ENCODE measurements at regions not wholly inside any gene's neighbourhood (a gene's known extent, or its start where the extent isn't known, plus 50 kb on each side); places are given as distances from the start of the nearest gene placed in this dataset.
"Not testable (repeated sequence)": the region's sequence is repeated elsewhere in the genome, so short reads cannot be mapped to it uniquely, and the experiment has no call there.

DNA sequence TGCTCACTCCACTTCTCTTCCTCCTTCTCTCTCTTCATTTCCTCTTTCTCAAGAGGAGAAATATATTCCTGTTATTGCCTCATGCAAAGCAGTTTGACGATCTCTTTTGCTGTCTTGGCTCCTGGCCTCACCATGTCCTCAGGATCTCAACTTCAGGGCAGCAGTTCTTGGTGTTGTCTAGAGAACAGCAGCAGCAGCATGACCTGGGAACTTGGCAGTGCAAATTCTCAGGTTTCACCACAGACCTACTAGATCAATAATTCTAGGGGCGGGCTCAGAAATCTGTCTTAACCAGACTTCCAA is 193.4 kb upstream of the EDNRA start:
- H3K4ac ChIP-seq (ENCODE audit: low read depth, low read length) = no peak overlapping the region
- H2AFZ ChIP-seq (ENCODE audit: insufficient read depth, low read length, poor library complexity) = no peak overlapping the region
- no peaks in the 10 kb centered on the region for H3K79me1 ChIP-seq (ENCODE audit: low read length)
- H3K27ac ChIP-seq (ENCODE audit: low read depth, low read length) = no peak overlapping the region
- H3K14ac ChIP-seq (ENCODE audit: low read length) = no peak overlapping the region
- no peaks in the 10 kb centered on the region for H3K36me3 ChIP-seq (ENCODE audit: control insufficient read depth in 1 of 2, insufficient read depth in 2 of 2, low read length in 2 of 2)
- no peak overlapping the region for H3K23ac ChIP-seq (ENCODE audit: low read length)
- H3K79me2 ChIP-seq (ENCODE audit: control insufficient read depth, insufficient read depth, low read length, poor library complexity) = no peaks in the 10 kb centered on the region
- H3K4me3 ChIP-seq (ENCODE audit: low read depth, low read length) = no peak overlapping the region
- no peak overlapping the region for H2BK120ac ChIP-seq (ENCODE audit: insufficient read depth, low read length, poor library complexity)
- peaks cover 2% of the 10 kb centered on the region for H3K9me3 ChIP-seq (ENCODE audit: insufficient read depth, low read depth, low read length)
- H2BK12ac ChIP-seq (ENCODE audit: low read length) = no peak overlapping the region
- no peaks in the 10 kb centered on the region for H3K27me3 ChIP-seq (ENCODE audit: insufficient read depth, low read length)
- no peak overlapping the region for H2AK5ac ChIP-seq (ENCODE audit: low read length)
- no CpG with 5 or more reads among the region's 2 CpGs for WGBS (ENCODE audit: extremely low coverage, insufficient coverage, insufficient read length)
- H4K12ac ChIP-seq (ENCODE audit: low read depth, low read length) = no peak overlapping the region
- H3K9ac ChIP-seq (ENCODE audit: low read length) = no peak overlapping the region
- H4K8ac ChIP-seq (ENCODE audit: low read depth, low read length) = no peak overlapping the region
- no peak overlapping the region for H3K4me2 ChIP-seq (ENCODE audit: low read length)
- DNase-seq = peak in 1 of 2 donors; percentile 4
- no peak overlapping the region for H3K18ac ChIP-seq (ENCODE audit: low read length)
- H2BK5ac ChIP-seq (ENCODE audit: low read depth, low read length, poor library complexity) = no peak overlapping the region
- H4K91ac ChIP-seq (ENCODE audit: low read depth, low read length) = no peak overlapping the region
- H3K4me1 ChIP-seq (ENCODE audit: control insufficient read depth in 1 of 2, insufficient read depth in 2 of 2, low read length in 2 of 2) = peaks cover 0 to 2% of the 10 kb centered on the region in 2 experiments

DNA sequence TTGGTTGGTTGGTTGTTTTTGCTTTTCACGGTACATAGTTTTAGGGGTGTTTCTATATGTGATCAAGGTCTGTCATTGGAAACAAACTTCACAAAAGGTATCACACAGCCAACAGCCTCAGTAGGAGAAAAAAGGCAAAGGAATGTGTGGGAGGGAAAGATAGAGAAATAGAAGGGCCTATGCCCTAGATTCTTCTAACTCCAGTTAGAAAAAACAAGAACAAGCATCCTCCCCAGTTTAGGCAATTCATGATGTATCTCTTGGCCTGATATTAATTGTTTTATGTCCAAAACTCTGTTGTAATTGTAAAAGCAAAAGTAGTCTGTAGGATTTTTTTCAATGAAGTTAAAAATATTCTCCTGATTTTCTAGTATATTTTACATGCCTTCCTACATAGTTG is 192.4 kb upstream of the EDNRA start:
- no peak overlapping the region for H2AFZ ChIP-seq (ENCODE audit: insufficient read depth, low read length, poor library complexity)
- H3K79me1 ChIP-seq (ENCODE audit: low read length) = no peaks in the 10 kb centered on the region
- no CpG with 5 or more reads among the region's 1 CpG for WGBS (ENCODE audit: extremely low coverage, insufficient coverage, insufficient read length)
- no peaks in the 10 kb centered on the region for H3K27me3 ChIP-seq (ENCODE audit: insufficient read depth, low read length)
- H3K4me3 ChIP-seq (ENCODE audit: low read depth, low read length) = no peak overlapping the region
- H2AK5ac ChIP-seq (ENCODE audit: low read length) = no peak overlapping the region
- peaks cover 0 to 3% of the 10 kb centered on the region in 2 experiments for H3K4me1 ChIP-seq (ENCODE audit: control insufficient read depth in 1 of 2, insufficient read depth in 2 of 2, low read length in 2 of 2)
- no peak overlapping the region for H3K4me2 ChIP-seq (ENCODE audit: low read length)
- H3K23ac ChIP-seq (ENCODE audit: low read length) = no peak overlapping the region
- no peak overlapping the region for H3K4ac ChIP-seq (ENCODE audit: low read depth, low read length)
- H4K8ac ChIP-seq (ENCODE audit: low read depth, low read length) = no peak overlapping the region
- H3K79me2 ChIP-seq (ENCODE audit: control insufficient read depth, insufficient read depth, low read length, poor library complexity) = no peaks in the 10 kb centered on the region
- H3K18ac ChIP-seq (ENCODE audit: low read length) = no peak overlapping the region
- no peak overlapping the region for H4K91ac ChIP-seq (ENCODE audit: low read depth, low read length)
- H4K12ac ChIP-seq (ENCODE audit: low read depth, low read length) = no peak overlapping the region
- H2BK5ac ChIP-seq (ENCODE audit: low read depth, low read length, poor library complexity) = no peak overlapping the region
- peaks cover 2% of the 10 kb centered on the region for H3K9me3 ChIP-seq (ENCODE audit: insufficient read depth, low read depth, low read length)
- no peak overlapping the region for H3K27ac ChIP-seq (ENCODE audit: low read depth, low read length)
- no peaks in the 10 kb centered on the region for H3K36me3 ChIP-seq (ENCODE audit: control insufficient read depth in 1 of 2, insufficient read depth in 2 of 2, low read length in 2 of 2)
- no peak overlapping the region for H3K14ac ChIP-seq (ENCODE audit: low read length)
- H2BK120ac ChIP-seq (ENCODE audit: insufficient read depth, low read length, poor library complexity) = no peak overlapping the region
- DNase-seq = no peak
- H2BK12ac ChIP-seq (ENCODE audit: low read length) = no peak overlapping the region
- no peak overlapping the region for H3K9ac ChIP-seq (ENCODE audit: low read length)

DNA sequence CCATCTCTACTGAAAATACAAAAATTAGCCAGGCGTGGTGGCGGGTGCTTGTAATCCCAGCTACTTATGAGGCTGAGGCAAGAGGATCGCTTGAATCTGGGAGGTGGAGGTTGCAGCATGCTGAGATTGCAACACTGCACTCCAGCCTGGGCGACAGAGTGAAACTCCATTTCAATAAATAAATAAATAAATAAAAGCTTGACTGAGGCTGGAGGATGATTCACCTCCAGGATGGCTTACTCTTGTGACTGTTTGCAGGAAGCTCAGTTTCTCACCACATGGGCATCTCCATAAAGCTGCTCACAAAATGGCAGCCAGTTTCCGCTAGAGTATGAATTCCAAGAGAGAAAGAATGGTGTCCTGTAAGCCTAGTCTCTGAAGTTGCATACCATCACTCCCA is 191.7 kb upstream of the EDNRA start:
- H3K4ac ChIP-seq (ENCODE audit: low read depth, low read length) = no peak overlapping the region
- no peaks in the 10 kb centered on the region for H3K79me1 ChIP-seq (ENCODE audit: low read length)
- no peak overlapping the region for H3K14ac ChIP-seq (ENCODE audit: low read length)
- no peak overlapping the region for H3K9ac ChIP-seq (ENCODE audit: low read length)
- no peak overlapping the region for H2BK12ac ChIP-seq (ENCODE audit: low read length)
- no peak overlapping the region for H2AFZ ChIP-seq (ENCODE audit: insufficient read depth, low read length, poor library complexity)
- no peaks in the 10 kb centered on the region for H3K36me3 ChIP-seq (ENCODE audit: control insufficient read depth in 1 of 2, insufficient read depth in 2 of 2, low read length in 2 of 2)
- H3K4me1 ChIP-seq (ENCODE audit: control insufficient read depth in 1 of 2, insufficient read depth in 2 of 2, low read length in 2 of 2) = peaks cover 0 to 3% of the 10 kb centered on the region in 2 experiments
- no CpG with 5 or more reads among the region's 5 CpGs for WGBS (ENCODE audit: extremely low coverage, insufficient coverage, insufficient read length)
- peaks cover 2% of the 10 kb centered on the region for H3K9me3 ChIP-seq (ENCODE audit: insufficient read depth, low read depth, low read length)
- no peak for DNase-seq
- no peaks in the 10 kb centered on the region for H3K27me3 ChIP-seq (ENCODE audit: insufficient read depth, low read length)
- H3K23ac ChIP-seq (ENCODE audit: low read length) = no peak overlapping the region
- no peak overlapping the region for H4K12ac ChIP-seq (ENCODE audit: low read depth, low read length)
- H2BK5ac ChIP-seq (ENCODE audit: low read depth, low read length, poor library complexity) = no peak overlapping the region
- H3K4me3 ChIP-seq (ENCODE audit: low read depth, low read length) = no peak overlapping the region
- H2BK120ac ChIP-seq (ENCODE audit: insufficient read depth, low read length, poor library complexity) = no peak overlapping the region
- no peak overlapping the region for H4K8ac ChIP-seq (ENCODE audit: low read depth, low read length)
- no peak overlapping the region for H3K4me2 ChIP-seq (ENCODE audit: low read length)
- H3K27ac ChIP-seq (ENCODE audit: low read depth, low read length) = no peak overlapping the region
- H3K79me2 ChIP-seq (ENCODE audit: control insufficient read depth, insufficient read depth, low read length, poor library complexity) = no peaks in the 10 kb centered on the region
- no peak overlapping the region for H2AK5ac ChIP-seq (ENCODE audit: low read length)
- H3K18ac ChIP-seq (ENCODE audit: low read length) = no peak overlapping the region
- H4K91ac ChIP-seq (ENCODE audit: low read depth, low read length) = no peak overlapping the region

DNA sequence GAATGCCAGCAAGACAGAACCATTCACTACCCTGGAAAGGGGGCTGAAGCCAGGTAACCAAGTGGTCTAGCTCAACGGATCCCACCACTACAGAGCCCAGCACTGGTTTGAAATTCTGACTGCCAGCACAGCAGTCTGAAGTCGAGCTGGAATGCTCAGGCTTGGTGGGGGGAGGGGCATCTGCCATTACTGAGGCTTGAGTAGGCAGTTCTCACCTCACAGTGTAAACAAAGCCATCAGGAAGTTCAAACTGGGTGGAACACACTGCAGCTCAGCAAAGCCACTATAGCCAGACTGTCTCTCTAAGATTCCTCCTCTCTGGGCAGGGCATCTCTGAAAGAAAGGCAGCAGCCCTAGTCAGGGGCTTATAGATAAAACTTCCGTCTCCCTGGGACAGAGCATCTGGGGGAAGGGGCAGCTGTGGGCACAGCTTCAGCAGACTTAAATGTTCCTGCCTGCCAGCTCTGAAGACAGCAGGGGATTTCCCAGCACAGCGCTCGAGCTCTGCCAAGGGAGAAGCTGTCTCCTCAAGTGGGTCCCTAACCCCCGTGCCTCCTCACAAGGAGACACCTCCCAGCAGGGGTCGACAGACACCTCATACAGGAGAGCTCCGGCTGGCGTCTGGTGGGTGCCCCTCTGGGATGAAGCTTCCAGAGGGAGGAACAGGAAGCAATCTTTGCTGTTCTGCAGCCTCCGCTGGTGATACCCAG is 188.1 kb upstream of the EDNRA start:
- not testable (repeated sequence) for H3K18ac ChIP-seq (ENCODE audit: low read length); H3K27ac ChIP-seq (ENCODE audit: low read depth, low read length); H4K91ac ChIP-seq (ENCODE audit: low read depth, low read length); H2BK12ac ChIP-seq (ENCODE audit: low read length); H4K12ac ChIP-seq (ENCODE audit: low read depth, low read length); H4K8ac ChIP-seq (ENCODE audit: low read depth, low read length); H2AK5ac ChIP-seq (ENCODE audit: low read length); H3K4ac ChIP-seq (ENCODE audit: low read depth, low read length); H3K79me2 ChIP-seq (ENCODE audit: control insufficient read depth, insufficient read depth, low read length, poor library complexity); H3K9me3 ChIP-seq (ENCODE audit: insufficient read depth, low read depth, low read length); H3K27me3 ChIP-seq (ENCODE audit: insufficient read depth, low read length); H3K4me1 ChIP-seq (ENCODE audit: control insufficient read depth in 1 of 2, insufficient read depth in 2 of 2, low read length in 2 of 2); H3K36me3 ChIP-seq (ENCODE audit: control insufficient read depth in 1 of 2, insufficient read depth in 2 of 2, low read length in 2 of 2); H2BK5ac ChIP-seq (ENCODE audit: low read depth, low read length, poor library complexity); H3K14ac ChIP-seq (ENCODE audit: low read length); H3K9ac ChIP-seq (ENCODE audit: low read length); H3K4me3 ChIP-seq (ENCODE audit: low read depth, low read length); H3K4me2 ChIP-seq (ENCODE audit: low read length); H3K79me1 ChIP-seq (ENCODE audit: low read length); H2BK120ac ChIP-seq (ENCODE audit: insufficient read depth, low read length, poor library complexity); H2AFZ ChIP-seq (ENCODE audit: insufficient read depth, low read length, poor library complexity); DNase-seq; H3K23ac ChIP-seq (ENCODE audit: low read length)
- no CpG with 5 or more reads among the region's 10 CpGs for WGBS (ENCODE audit: extremely low coverage, insufficient coverage, insufficient read length)
